ENCODE measurements at regions not wholly inside any gene's neighbourhood (a gene's known extent, or its start where the extent isn't known, plus 50 kb on each side); places are given as distances from the start of the nearest gene placed in this dataset.

- Histone ChIP-seq H3K4me1 (ENCODE audit: control insufficient read depth, low read length) (no peaks in the 10 kb centered on the region), H3K36me3 (ENCODE audit: control insufficient read depth, low read length) (no peaks in the 10 kb centered on the region)
- TF ChIP-seq, protein P1, sequence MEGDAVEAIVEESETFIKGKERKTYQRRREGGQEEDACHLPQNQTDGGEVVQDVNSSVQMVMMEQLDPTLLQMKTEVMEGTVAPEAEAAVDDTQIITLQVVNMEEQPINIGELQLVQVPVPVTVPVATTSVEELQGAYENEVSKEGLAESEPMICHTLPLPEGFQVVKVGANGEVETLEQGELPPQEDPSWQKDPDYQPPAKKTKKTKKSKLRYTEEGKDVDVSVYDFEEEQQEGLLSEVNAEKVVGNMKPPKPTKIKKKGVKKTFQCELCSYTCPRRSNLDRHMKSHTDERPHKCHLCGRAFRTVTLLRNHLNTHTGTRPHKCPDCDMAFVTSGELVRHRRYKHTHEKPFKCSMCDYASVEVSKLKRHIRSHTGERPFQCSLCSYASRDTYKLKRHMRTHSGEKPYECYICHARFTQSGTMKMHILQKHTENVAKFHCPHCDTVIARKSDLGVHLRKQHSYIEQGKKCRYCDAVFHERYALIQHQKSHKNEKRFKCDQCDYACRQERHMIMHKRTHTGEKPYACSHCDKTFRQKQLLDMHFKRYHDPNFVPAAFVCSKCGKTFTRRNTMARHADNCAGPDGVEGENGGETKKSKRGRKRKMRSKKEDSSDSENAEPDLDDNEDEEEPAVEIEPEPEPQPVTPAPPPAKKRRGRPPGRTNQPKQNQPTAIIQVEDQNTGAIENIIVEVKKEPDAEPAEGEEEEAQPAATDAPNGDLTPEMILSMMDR (IDR thresholded peaks at IDR 0.05; ENCODE audit: low read depth, low read length, poor library complexity, severe bottlenecking): no peak
- TF ChIP-seq EZH2phosphoT487 (IDR thresholded peaks at IDR 0.05; ENCODE audit: borderline replicate concordance, low read length): no peak
Measured at GRCh38 chr7:16284581-16284980, 136.8 kb downstream of the CRPPA start.

GRCh38 chr7:16278167-16278787, 143.1 kb downstream of the CRPPA start:
- TF ChIP-seq EZH2phosphoT487 (IDR thresholded peaks at IDR 0.05; ENCODE audit: borderline replicate concordance, low read length): no peak
- TF ChIP-seq, protein P1 (IDR thresholded peaks at IDR 0.05; ENCODE audit: low read depth, low read length, poor library complexity, severe bottlenecking): no peak
- Histone ChIP-seq H3K27me3 (ENCODE audit: control insufficient read depth, low read length) (no peaks in the 10 kb centered on the region), H3K9me2 (replicated peaks; ENCODE audit: control insufficient read depth, low read length) (no peaks in the 10 kb centered on the region), H3F3A (ENCODE audit: control insufficient read depth, insufficient read depth) (no peaks in the 10 kb centered on the region), H3K4me3 (ENCODE audit: low read length) (no peak overlapping the region), H3K4me1 (ENCODE audit: control insufficient read depth, low read length) (no peaks in the 10 kb centered on the region), H3K79me2 (ENCODE audit: control insufficient read depth, low read length) (no peaks in the 10 kb centered on the region), H3K4me2 (ENCODE audit: low read length) (no peak overlapping the region), H4K20me1 (ENCODE audit: control insufficient read depth, insufficient read depth, low read depth, low read length) (no peaks in the 10 kb centered on the region), H3K36me3 (ENCODE audit: control insufficient read depth, low read length) (no peaks in the 10 kb centered on the region), H3K9me3 (ENCODE audit: control insufficient read depth, insufficient read depth, low read length) (no peaks in the 10 kb centered on the region), H3K27ac (ENCODE audit: low read depth, low read length) (no peak overlapping the region)

More at GRCh38 chr7:16284581-16284980, 136.8 kb downstream of the CRPPA start:
- H3K4me2 ChIP-seq (ENCODE audit: low read length): no peak overlapping the region
- H3K9me2 ChIP-seq (replicated peaks; ENCODE audit: control insufficient read depth, low read length): no peaks in the 10 kb centered on the region
- no peaks in the 10 kb centered on the region for H3K9me3 ChIP-seq (ENCODE audit: control insufficient read depth, insufficient read depth, low read length)
- no peak overlapping the region for H3K4me3 ChIP-seq (ENCODE audit: low read length)
- H4K20me1 ChIP-seq (ENCODE audit: control insufficient read depth, insufficient read depth, low read depth, low read length): no peaks in the 10 kb centered on the region
- no peaks in the 10 kb centered on the region for H3K27me3 ChIP-seq (ENCODE audit: control insufficient read depth, low read length)
- H3K27ac ChIP-seq (ENCODE audit: low read depth, low read length): no peak overlapping the region
- H3F3A ChIP-seq (ENCODE audit: control insufficient read depth, insufficient read depth): no peaks in the 10 kb centered on the region
- H3K79me2 ChIP-seq (ENCODE audit: control insufficient read depth, low read length): no peaks in the 10 kb centered on the region

- no peaks in the 10 kb centered on the region for H3K9me3 ChIP-seq (ENCODE audit: control insufficient read depth, insufficient read depth, low read length)
- H3K27ac ChIP-seq (ENCODE audit: low read depth, low read length): no peak overlapping the region
- H3K4me1 ChIP-seq (ENCODE audit: control insufficient read depth, low read length): no peaks in the 10 kb centered on the region
- no peaks in the 10 kb centered on the region for H3K79me2 ChIP-seq (ENCODE audit: control insufficient read depth, low read length)
- no peaks in the 10 kb centered on the region for H3K27me3 ChIP-seq (ENCODE audit: control insufficient read depth, low read length)
- no peak overlapping the region for H3K4me3 ChIP-seq (ENCODE audit: low read length)
- H3K4me2 ChIP-seq (ENCODE audit: low read length): no peak overlapping the region
- H3K9me2 ChIP-seq (replicated peaks; ENCODE audit: control insufficient read depth, low read length): no peaks in the 10 kb centered on the region
- H3K36me3 ChIP-seq (ENCODE audit: control insufficient read depth, low read length): no peaks in the 10 kb centered on the region
- TF ChIP-seq EZH2phosphoT487 (IDR thresholded peaks at IDR 0.05; ENCODE audit: borderline replicate concordance, low read length): no peak
- TF ChIP-seq, protein P1 (IDR thresholded peaks at IDR 0.05; ENCODE audit: low read depth, low read length, poor library complexity, severe bottlenecking): no peak
- no peaks in the 10 kb centered on the region for H3F3A ChIP-seq (ENCODE audit: control insufficient read depth, insufficient read depth)
- no peaks in the 10 kb centered on the region for H4K20me1 ChIP-seq (ENCODE audit: control insufficient read depth, insufficient read depth, low read depth, low read length)
Measured at GRCh38 chr7:16271990-16272665, 149.2 kb downstream of the CRPPA start.

Data from DOHH2 (cell line).